ENCODE measurements at regions not wholly inside any gene's neighbourhood (a gene's known extent, or its start where the extent isn't known, plus 50 kb on each side); places are given as distances from the start of the nearest gene placed in this dataset.

- TF ChIP-seq CTCF (IDR thresholded peaks at IDR 0.05; ENCODE audit: low read length), result no peak
- TF ChIP-seq EZH2 (IDR thresholded peaks at IDR 0.05; ENCODE audit: borderline replicate concordance, low read length), result no peak
Measured at GRCh38 chr15:91407269-91407889, 307.3 kb downstream of the SV2B start.
